NCI-H524 treated with DMSO at 0.1 percent for 48 hours (cell line): ENCODE measurements at regions not wholly inside any gene's neighbourhood (a gene's known extent, or its start where the extent isn't known, plus 50 kb on each side); places are given as distances from the start of the nearest gene placed in this dataset.
A peak's percentile ranks its signal among the peaks of the same experiment; 100 is the strongest.
"Not testable (repeated sequence)": the region's sequence is repeated elsewhere in the genome, so short reads cannot be mapped to it uniquely, and the experiment has no call there.

Source experiments
- DNase-seq: peaks from one replicate; lab custom pipeline; 2025; lab: John Stamatoyannopoulos, UW

DNA sequence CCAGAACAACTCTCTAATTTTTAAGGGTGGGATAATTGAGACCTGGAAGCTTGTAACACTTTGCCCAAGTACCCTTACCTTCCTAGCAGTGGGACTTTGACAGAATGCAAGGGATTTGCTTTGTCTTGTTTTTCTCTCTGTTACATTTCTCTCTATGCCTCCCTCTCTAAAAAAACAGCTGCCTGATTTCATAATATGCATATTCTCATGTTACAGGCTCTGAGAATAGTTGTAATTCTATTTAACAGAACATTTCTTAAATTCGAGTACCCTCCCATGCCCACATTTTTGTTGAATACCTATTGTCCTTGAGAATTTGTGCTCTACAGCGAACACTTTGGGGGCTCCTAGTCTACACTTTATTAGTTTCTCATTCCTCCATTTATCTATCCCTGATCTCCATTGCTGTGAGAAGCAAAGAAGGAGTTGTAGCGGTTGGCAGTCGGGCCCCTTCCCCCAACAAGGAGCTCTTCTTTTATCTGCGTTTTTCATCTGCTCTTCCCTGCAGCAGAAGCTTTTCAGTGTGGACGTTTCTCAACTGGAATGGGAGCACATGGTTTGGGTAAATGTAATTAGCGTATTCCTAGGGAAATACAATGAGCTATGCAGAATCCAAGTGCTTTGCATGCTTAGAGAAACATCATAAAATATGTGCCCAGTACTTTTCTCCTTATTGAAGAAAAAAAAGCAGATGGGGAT lies 117.7 kb upstream of the CCDC90B start:
- DNase-seq: peak; percentile 72

DNA sequence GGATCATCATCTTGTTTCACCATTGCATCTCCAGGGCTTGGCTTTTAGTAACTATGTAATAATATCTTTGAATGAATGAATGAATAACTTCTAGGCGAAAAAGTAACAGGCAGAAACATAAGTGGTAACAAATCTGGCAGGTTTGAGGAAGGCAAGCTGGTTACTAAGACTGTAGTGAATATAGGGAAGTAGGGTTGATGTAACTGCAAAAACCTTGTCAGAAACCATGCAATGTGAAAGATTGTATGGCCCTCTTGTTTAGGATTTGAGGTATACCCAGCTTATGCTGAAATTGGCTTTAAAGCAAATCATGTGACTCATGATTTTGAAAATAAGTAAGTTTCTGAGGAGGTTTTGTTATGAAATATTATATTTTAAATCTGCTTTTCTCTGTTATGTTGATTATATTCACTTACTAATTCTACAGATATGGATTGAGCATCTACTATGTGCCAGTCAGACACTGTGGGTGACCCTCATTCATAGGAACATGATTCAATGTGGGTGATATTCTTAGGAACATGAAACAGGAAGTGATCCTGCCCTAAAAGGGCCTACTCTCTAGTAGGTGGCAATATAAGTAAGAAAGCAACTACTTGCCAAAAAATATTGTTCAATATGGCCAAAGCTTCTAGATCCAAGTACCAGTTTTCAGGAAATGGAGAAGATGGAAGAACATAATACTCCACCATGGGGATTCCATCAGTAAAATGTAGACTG lies 115.5 kb upstream of the CCDC90B start:
- DNase-seq: no peak

- DNase-seq: no peak
Observed at GRCh38 chr11:83394331-83394730, 108.2 kb upstream of the CCDC90B start.

DNA sequence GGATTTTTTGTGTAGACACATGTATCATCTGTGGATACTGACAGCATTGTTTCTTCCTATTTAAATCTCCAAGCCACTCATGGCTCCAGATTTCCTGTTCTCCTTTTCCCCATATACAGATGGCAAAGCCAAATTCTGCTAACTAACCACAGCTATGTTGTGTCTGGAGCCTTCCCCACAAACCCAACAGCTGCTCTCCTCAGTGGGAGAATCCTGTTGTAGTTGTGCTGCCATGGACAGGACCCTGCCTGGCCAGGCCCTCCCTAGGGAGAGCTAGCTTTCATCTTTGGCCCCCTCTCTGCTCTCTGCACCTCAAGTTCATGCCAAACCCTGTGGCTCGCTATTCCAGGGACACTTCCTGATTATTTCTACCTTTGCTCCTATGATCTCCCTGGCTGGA lies 106.4 kb upstream of the CCDC90B start:
- DNase-seq: no peak

DNA sequence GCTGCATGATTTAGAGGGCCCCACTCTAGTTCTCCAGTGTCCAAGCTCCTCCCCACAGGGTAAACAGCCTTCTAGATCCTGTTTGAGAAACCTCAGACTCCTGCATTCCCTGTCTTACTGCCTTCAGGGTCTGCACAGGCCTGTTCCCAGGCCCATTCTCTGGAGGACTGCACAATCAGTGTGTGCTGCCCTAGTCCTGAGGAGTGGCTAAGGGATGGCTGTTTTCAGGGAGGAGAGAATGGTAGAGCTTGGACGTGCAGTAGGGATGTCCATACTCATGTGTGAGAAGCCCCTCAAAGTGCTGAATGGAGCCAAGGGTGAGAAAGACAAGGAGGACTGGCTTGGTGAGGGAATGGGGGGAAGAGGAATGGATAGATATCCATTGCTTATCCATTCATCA lies 103.8 kb upstream of the CCDC90B start:
- no peak for DNase-seq

DNA sequence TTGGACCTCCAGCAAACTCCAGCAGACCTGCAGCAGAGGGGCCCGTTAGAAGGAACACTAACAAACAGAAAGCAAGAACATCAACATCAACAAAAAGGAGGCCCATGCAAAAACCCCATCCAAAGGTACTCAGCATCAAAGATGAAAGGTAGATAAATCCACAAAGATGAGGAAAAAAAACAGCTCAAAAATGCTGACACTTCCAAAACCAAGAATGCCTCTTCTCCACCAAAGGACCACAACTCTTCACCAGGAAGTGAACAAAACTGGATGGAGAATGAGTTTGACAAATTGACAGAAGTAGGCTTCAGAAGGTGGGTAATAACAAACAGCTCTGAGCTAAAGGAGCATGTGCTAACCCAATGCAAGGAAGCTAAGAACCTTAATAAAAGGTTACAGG lies 97.7 kb upstream of the CCDC90B start:
- not testable (repeated sequence) for DNase-seq

DNA sequence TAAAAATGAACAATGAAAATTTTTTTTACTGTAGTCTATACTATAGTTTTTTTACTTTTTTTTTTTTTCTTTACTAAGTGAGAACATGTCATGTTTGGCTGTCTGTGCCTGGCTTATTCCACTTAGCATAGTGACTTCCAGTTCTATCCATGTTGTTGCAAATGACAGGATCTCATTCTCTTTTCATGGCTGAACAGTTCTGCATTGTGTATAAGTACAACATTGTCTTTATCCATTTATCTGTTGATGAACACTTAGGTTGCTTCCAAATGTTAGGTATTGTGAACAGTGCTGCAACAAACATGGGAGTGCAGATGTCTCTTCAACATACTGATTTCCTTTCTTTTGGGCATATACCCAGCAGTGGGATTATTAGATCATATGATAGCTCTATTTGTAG lies 88.1 kb upstream of the CCDC90B start:
- DNase-seq: no peak

GRCh38 chr11:83371489-83371888 lies 85.3 kb upstream of the CCDC90B start:
- no peak for DNase-seq

GRCh38 chr11:83367745-83368144 lies 81.6 kb upstream of the CCDC90B start:
- DNase-seq: no peak

DNA sequence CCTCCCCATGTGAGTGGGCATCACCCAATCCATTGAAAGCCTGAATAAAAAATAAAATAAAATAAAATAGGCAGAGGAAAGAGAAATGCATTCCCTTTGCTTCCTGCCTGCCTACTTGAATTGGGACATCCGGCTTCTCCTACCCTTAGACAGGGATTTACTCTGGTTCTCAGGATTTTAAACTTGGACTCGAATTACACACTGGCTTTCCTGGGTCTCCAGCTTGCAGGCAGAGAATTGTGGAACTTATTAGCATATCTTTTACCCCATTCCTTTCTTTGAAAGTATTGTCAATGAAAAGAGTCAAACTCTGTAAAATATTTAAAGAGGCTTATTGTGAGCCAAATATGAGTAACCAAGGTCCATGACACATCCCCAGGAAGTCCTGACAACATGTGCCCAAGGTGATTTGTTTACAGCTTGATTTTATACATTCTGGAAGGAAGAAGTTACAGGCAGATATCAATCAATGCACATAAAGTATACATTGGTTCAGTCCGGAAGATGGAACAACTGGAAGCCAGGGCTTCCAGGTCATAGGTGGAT lies 78.4 kb upstream of the CCDC90B start:
- DNase-seq: no peak

DNA sequence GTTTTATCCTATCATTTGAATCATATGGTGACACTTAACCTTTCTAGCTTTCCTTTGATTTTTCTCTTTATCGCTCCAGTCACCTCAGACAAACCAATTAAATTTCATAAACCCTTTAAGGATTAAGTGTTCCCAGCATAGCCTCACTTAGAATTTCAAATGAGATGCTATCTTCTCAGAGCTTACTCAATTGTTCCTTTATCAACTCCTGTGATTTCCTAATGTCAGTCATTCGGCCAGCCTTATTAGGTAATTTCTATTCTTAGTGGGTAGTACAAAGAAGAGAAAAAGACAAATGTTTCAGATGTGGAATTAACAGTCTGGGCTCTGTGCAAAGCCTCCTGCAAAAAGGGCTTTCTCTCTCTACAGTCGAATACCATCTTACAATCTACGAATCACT lies 77.1 kb upstream of the CCDC90B start:
- no peak for DNase-seq

DNA sequence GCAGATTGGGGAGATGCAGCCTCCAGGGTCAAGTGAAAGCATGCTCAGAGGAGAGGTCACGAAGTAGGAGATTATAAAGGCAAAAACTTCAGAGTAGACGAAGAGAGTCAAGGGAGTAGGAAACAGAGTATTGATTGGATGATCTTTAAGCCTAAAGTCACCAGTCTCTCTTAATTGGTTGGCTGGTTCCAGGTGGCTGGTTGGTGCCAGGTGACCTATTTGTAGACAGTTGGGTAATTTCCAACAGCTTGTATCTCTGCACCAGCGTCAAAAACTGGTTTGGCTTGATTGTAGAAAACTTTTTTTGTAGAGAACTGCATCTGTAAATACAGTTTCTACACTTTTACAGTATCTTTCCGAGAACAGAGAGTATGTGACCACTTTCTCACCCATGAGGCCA lies 75.7 kb upstream of the CCDC90B start:
- DNase-seq: no peak

DNA sequence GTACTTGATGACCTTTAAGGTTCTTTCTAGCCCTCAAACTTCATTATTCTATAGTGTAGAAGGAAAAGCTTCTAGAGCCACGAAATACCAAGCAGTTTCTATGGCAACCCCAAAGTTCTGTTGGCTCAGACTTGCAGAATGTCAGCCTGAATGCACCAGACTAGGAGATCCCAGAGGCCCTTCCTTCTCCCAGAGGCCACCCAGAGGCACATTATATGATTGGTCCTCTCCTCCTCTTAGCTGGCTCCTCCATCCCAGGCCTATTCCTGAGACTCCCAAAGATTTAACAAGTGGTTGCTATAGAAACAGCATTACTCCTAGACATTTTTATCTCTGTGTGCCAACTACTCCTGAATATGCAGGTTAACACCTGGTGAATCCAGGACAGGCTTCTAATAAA lies 69.2 kb upstream of the CCDC90B start:
- peak; percentile 82 for DNase-seq

DNA sequence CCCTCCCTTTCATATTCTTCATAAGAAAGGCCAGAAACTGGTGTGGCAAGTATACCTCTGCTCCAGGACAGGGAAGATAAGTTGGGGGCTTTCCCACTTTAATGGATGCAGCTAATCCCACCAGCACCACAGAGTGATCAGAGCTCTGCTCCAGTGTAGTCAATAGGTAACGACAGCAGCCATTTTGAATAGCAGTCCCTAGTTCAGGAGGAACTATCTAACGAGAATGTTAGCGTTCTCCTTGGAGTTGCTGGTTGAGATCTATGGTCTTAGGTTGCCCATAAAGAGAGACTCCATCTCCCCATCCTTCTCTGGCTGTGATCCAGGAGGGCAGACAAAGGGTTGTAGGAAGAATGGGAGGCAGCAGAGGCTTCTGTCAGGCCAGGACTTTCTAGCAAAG lies 64.0 kb upstream of the CCDC90B start:
- no peak for DNase-seq

GRCh38 chr11:83349296-83349695 lies 63.1 kb upstream of the CCDC90B start:
- DNase-seq: peak; percentile 79

DNA sequence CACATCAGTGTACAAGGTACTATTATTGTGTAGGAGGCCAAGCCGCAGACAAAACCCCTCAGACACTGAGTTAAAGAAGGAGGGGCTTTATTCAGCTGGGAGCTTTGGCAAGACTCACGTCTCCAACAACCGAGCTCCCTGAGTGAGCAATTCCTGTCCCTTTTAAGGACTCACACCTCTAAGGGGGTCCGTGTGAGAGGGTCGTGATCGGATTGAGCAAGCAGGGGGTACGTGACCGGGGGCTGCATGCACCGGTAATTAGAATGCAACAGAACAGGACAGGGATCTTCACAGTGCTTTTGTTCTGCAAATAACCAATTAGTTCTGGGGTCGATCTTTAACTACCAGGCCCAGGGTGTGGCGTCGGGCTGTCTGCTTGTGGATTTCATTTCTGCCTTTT lies 60.5 kb upstream of the CCDC90B start:
- DNase-seq: not testable (repeated sequence)

DNA sequence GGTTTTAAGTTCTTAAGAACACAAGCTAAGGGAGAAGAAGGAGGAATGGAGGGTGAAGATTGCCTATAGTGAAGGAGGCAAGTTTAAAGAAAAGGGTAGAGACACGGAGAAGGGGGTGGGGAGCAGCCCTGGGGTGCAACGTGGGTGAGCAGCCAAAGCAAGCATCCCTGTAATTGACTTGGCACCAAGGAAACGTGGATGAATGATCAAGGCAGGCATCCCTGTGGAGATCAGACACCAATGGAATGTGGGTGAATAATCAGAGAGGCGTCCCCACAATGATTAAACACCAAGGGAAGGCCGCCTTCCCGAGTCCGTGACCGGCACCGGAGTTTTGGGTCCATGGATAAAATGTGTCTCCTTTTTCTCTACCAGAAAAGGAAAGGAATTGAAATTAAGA lies 58.4 kb upstream of the CCDC90B start:
- DNase-seq: not testable (repeated sequence)

GRCh38 chr11:83336993-83337392 lies 50.8 kb upstream of the CCDC90B start:
- DNase-seq: no peak
